Neural progenitor cell (in vitro differentiated cells): ENCODE measurements at regions not wholly inside any gene's neighbourhood (a gene's known extent, or its start where the extent isn't known, plus 50 kb on each side); places are given as distances from the start of the nearest gene placed in this dataset.
A peak's percentile ranks its signal among the peaks of the same experiment; 100 is the strongest.

Experiments
- DNase-seq: peaks from one replicate; pipeline ENCODE4 v3.0.0-alpha.2; 2016; ENCODE audit warnings: low spot score
- H2AFZ ChIP-seq: fragments of 200-600 bp; sonication (generic); replicated peaks from 2 replicates; pipeline ENCODE4 v1.6.1; 2016; ENCODE audit warnings: antibody characterized with exemption
- H3F3A ChIP-seq: fragments of 200-600 bp; sonication (generic); 2 replicates; pipeline ENCODE4 v1.6.1; 2016; ENCODE audit warnings: antibody characterized with exemption, low read depth
- H3K27ac ChIP-seq: fragments of 200-600 bp; sonication (generic); 2 replicates; pipeline ENCODE4 v1.5.1; 2016; ENCODE audit warnings: mild to moderate bottlenecking
- H3K27me3 ChIP-seq: fragments of 200-600 bp; sonication (generic); 2 replicates; pipeline ENCODE4 v1.6.1; 2016; ENCODE audit warnings: mild to moderate bottlenecking, moderate library complexity
- H3K36me3 ChIP-seq: fragments of 200-600 bp; sonication (generic); 2 replicates; pipeline ENCODE4 v1.5.1; 2016
- H3K4me1 ChIP-seq: fragments of 200-600 bp; sonication (generic); 2 replicates; pipeline ENCODE4 v1.6.1; 2016; ENCODE audit warnings: mixed run types
- H3K4me2 ChIP-seq: fragments of 200-600 bp; sonication (generic); 2 replicates; pipeline ENCODE4 v1.6.1; 2016
- H3K4me3 ChIP-seq: fragments of 200-600 bp; sonication (generic); 2 replicates; pipeline ENCODE4 v1.5.1; 2016
- H3K79me2 ChIP-seq: fragments of 200-600 bp; sonication (generic); 2 replicates; pipeline ENCODE4 v1.6.1; 2016; ENCODE audit warnings: low read depth
- H3K9ac ChIP-seq: fragments of 200-600 bp; sonication (generic); 2 replicates; pipeline ENCODE4 v1.6.1; 2016
- H3K9me3 ChIP-seq: fragments of 200-600 bp; sonication (generic); 2 replicates; pipeline ENCODE4 v1.5.1; 2016; ENCODE audit warnings: low read depth
- H4K20me1 ChIP-seq: fragments of 200-600 bp; sonication (generic); 2 replicates; pipeline ENCODE4 v1.6.1; 2016; ENCODE audit warnings: low read depth
- H3K27ac Mint-ChIP-seq: 3 replicates; pipeline ENCODE4 v1.8.0; 2021; ENCODE audit warnings: mixed read lengths
- H3K27me3 Mint-ChIP-seq: 2 replicates; pipeline ENCODE4 v1.8.0; 2022; ENCODE audit warnings: low read depth, mild to moderate bottlenecking, inconsistent platforms, moderate library complexity, mixed read lengths; ENCODE audit not compliant: insufficient read depth
- H3K36me3 Mint-ChIP-seq: 3 replicates; pipeline ENCODE4 v1.8.0; 2021; ENCODE audit warnings: mixed read lengths
- H3K4me1 Mint-ChIP-seq: 3 replicates; pipeline ENCODE4 v1.8.0; 2021; ENCODE audit warnings: mixed read lengths
- H3K4me3 Mint-ChIP-seq: 3 replicates; pipeline ENCODE4 v1.8.0; 2021; ENCODE audit warnings: mild to moderate bottlenecking, moderate library complexity, mixed read lengths
- H3K9me3 Mint-ChIP-seq: 3 replicates; pipeline ENCODE4 v1.8.0; 2020; ENCODE audit warnings: mixed read lengths
- EZH2 ChIP-seq: fragments of 200-600 bp; sonication (generic); IDR thresholded peaks from 2 replicates; pipeline ENCODE4 v1.6.1; 2017; ENCODE audit warnings: antibody characterized with exemption, mild to moderate bottlenecking, moderate library complexity
- EZH2phosphoT487 ChIP-seq: fragments of 200-600 bp; sonication (generic); IDR thresholded peaks from 2 replicates; pipeline ENCODE4 v1.6.1; 2017; ENCODE audit warnings: antibody characterized with exemption
- TF ChIP-seq, protein P1 (sequence below): fragments of 200-600 bp; sonication (generic); IDR thresholded peaks from 2 replicates; pipeline ENCODE4 v1.5.1; 2017; ENCODE audit warnings: antibody characterized with exemption, mild to moderate bottlenecking

DNA sequence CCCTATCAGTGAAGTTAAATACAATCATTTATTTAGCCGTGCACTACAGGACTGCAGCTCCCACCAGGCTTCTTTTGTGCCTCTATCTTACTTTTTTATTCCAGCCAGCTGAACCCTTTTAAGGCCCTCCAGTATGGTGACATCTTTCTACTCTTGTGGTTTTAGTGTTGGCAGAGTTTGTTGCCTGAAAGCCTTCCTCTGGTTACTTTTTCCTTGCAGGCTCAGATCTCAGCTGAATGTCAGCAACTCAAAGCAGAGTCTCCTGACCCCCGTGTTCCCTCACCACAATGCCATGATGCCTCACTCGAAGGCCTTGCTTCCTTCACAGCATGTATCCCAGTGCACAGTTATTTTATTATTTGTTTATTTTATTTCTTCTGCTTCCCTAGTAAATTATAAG, 818.9 kb upstream of the LCORL start:
- Histone ChIP-seq H3K4me1 (peaks cover 6% of the 10 kb centered on the region), H3F3A (no peaks in the 10 kb centered on the region), H3K79me2 (no peaks in the 10 kb centered on the region), H3K27me3 (no peaks in the 10 kb centered on the region), H3K9ac (no peak overlapping the region), H3K9me3 (no peaks in the 10 kb centered on the region), H3K4me2 (no peak overlapping the region), H4K20me1 (no peaks in the 10 kb centered on the region), H3K36me3 (no peaks in the 10 kb centered on the region), H2AFZ (peak overlapping the region; percentile 1), H3K4me3 (no peak overlapping the region), H3K27ac (no peak overlapping the region)
- Mint-ChIP-seq H3K4me1 (peaks cover 8% of the 10 kb centered on the region), H3K27me3 (peaks cover 3% of the 10 kb centered on the region), H3K36me3 (no peaks in the 10 kb centered on the region), H3K4me3 (no peak overlapping the region), H3K9me3 (peaks cover 3% of the 10 kb centered on the region), H3K27ac (peak overlapping the region; percentile 78)
- no peak for DNase-seq
- TF ChIP-seq, protein P1, sequence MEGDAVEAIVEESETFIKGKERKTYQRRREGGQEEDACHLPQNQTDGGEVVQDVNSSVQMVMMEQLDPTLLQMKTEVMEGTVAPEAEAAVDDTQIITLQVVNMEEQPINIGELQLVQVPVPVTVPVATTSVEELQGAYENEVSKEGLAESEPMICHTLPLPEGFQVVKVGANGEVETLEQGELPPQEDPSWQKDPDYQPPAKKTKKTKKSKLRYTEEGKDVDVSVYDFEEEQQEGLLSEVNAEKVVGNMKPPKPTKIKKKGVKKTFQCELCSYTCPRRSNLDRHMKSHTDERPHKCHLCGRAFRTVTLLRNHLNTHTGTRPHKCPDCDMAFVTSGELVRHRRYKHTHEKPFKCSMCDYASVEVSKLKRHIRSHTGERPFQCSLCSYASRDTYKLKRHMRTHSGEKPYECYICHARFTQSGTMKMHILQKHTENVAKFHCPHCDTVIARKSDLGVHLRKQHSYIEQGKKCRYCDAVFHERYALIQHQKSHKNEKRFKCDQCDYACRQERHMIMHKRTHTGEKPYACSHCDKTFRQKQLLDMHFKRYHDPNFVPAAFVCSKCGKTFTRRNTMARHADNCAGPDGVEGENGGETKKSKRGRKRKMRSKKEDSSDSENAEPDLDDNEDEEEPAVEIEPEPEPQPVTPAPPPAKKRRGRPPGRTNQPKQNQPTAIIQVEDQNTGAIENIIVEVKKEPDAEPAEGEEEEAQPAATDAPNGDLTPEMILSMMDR, result no peak
- TF ChIP-seq EZH2 (no peak), EZH2phosphoT487 (no peak)

DNA sequence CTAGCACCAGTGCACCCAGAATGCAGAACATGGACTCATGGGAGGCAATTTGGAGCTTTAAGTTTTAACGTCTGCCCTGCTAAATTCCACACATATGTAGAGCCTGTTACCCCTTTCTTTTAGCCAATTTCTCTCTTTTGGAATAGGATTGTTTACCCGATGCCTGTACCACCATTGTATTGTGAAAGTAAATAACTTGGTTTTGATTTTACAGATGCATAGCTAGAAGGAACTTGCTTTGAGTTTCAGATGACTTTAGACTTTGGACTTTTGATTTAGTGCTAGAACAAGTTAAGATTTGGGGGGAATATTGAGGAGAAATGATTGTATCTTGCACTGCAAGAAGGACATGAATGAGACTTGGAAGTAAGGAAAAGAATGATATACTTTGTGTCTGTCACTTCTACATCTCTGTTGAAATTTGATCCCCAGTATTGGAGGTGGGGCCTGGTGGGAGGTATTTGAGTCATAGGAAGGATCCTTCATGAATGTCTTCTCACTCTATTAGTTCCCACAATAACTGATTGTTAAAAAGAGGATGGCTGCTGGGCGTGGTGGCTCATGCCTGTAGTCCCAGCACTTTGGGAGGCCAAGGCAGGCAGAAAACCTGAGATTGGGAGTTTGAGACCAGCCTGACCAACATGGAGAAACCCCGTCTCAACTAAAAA, 794.8 kb upstream of the LCORL start:
- Mint-ChIP-seq H3K36me3 (peaks cover 2% of the 10 kb centered on the region), H3K27ac (no peak overlapping the region), H3K4me1 (peaks cover 4% of the 10 kb centered on the region), H3K27me3 (no peaks in the 10 kb centered on the region), H3K9me3 (peaks cover 3% of the 10 kb centered on the region), H3K4me3 (no peak overlapping the region)
- Histone ChIP-seq H3K9ac (no peak overlapping the region), H3K9me3 (no peaks in the 10 kb centered on the region), H3K4me1 (no peaks in the 10 kb centered on the region), H4K20me1 (no peaks in the 10 kb centered on the region), H3K4me2 (no peak overlapping the region), H3K27me3 (no peaks in the 10 kb centered on the region), H3F3A (no peaks in the 10 kb centered on the region), H3K36me3 (no peaks in the 10 kb centered on the region), H3K4me3 (no peak overlapping the region), H3K79me2 (no peaks in the 10 kb centered on the region), H3K27ac (no peak overlapping the region), H2AFZ (no peak overlapping the region)
- TF ChIP-seq EZH2, result no peak
- TF ChIP-seq, protein P1, result no peak
- TF ChIP-seq EZH2phosphoT487, result no peak
- no peak for DNase-seq

DNA sequence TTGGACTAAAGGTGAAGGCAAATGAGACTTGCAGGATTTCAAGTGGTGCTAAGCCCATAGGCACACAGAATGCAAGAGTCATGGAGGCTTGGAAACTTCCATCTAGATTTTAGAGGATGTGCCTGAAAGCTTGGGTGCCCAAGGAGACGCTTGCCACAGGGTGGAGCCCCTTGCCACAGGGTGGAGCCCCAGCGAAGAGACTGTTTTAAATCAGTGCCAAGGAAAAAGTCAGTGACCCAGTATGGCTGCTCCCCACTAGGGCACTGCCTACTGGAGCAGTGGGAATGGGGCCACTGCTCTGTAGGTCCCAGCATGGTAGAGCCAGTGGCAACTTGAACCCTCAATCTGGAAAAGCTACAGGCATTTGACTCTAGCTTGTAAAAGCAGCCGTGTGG, 794.2 kb upstream of the LCORL start:
- no peak overlapping the region for H3K4me3 ChIP-seq
- no peak for TF ChIP-seq EZH2
- no peak for TF ChIP-seq EZH2phosphoT487
- TF ChIP-seq, protein P1, result peak; percentile 23

More for the DNA sequence above, 794.2 kb upstream of the LCORL start:
- H3K27ac ChIP-seq, result no peak overlapping the region
- no peaks in the 10 kb centered on the region for H3F3A ChIP-seq
- H3K27ac Mint-ChIP-seq, result no peak overlapping the region
- H4K20me1 ChIP-seq, result no peaks in the 10 kb centered on the region
- no peak overlapping the region for H3K4me3 Mint-ChIP-seq
- H3K4me1 ChIP-seq, result no peaks in the 10 kb centered on the region
- H3K9me3 Mint-ChIP-seq, result peaks cover 3% of the 10 kb centered on the region
- H3K36me3 ChIP-seq, result no peaks in the 10 kb centered on the region
- H3K36me3 Mint-ChIP-seq, result peaks cover 2% of the 10 kb centered on the region
- H3K9me3 ChIP-seq, result no peaks in the 10 kb centered on the region
- no peak overlapping the region for H2AFZ ChIP-seq
- no peak overlapping the region for H3K9ac ChIP-seq
- no peak overlapping the region for H3K4me2 ChIP-seq
- peaks cover 4% of the 10 kb centered on the region for H3K4me1 Mint-ChIP-seq
- peak; percentile 7 for DNase-seq
- H3K27me3 Mint-ChIP-seq, result no peaks in the 10 kb centered on the region
- H3K79me2 ChIP-seq, result no peaks in the 10 kb centered on the region
- no peaks in the 10 kb centered on the region for H3K27me3 ChIP-seq
